ENCODE measurements at regions not wholly inside any gene's neighbourhood (a gene's known extent, or its start where the extent isn't known, plus 50 kb on each side); places are given as distances from the start of the nearest gene placed in this dataset.

GRCh38 chr10:108048898-108049297, 884.4 kb upstream of the SORCS1 start:
- no peak overlapping the region for H3K18ac ChIP-seq (ENCODE audit: insufficient read length, low read depth, low read length)
- no peak overlapping the region for H2BK15ac ChIP-seq (ENCODE audit: low read depth, low read length)
- no peak overlapping the region for H3T11ph ChIP-seq (ENCODE audit: low read length)
- no peaks in the 10 kb centered on the region for H3K27me3 ChIP-seq (ENCODE audit: insufficient read depth, low read length)
- no peaks in the 10 kb centered on the region for H3K79me1 ChIP-seq (ENCODE audit: insufficient read depth, low read depth, low read length, poor library complexity, severe bottlenecking)
- H3K4ac ChIP-seq (ENCODE audit: low read depth, low read length): no peak overlapping the region
- H3K4me1 ChIP-seq (ENCODE audit: insufficient read depth, low read length): no peaks in the 10 kb centered on the region
- H3K36me3 Mint-ChIP-seq (ENCODE audit: insufficient read depth in 1 of 3, low read depth in 3 of 3): peaks cover 3 to 8% (median 5%) of the 10 kb centered on the region in 3 experiments; a peak in 6 of 7 replicates
- H2BK5ac ChIP-seq (ENCODE audit: insufficient read length, low read length): no peak overlapping the region
- no peak overlapping the region for H2BK20ac ChIP-seq (ENCODE audit: low read depth, low read length, poor library complexity, severe bottlenecking)
- no peak overlapping the region for H4K91ac ChIP-seq (ENCODE audit: insufficient read length, low read depth, low read length)
- no peak overlapping the region for H2BK12ac ChIP-seq (ENCODE audit: insufficient read length, low read depth, low read length)
- no peak overlapping the region for H4K5ac ChIP-seq (ENCODE audit: insufficient read length, low read depth, low read length)
- H3K9me3 ChIP-seq (ENCODE audit: control insufficient read depth, low read depth, low read length): no peaks in the 10 kb centered on the region
- H3K23ac ChIP-seq (ENCODE audit: insufficient read length, low read depth, low read length): no peak overlapping the region
- no peaks in the 10 kb centered on the region for H3K27me3 Mint-ChIP-seq (ENCODE audit: low read depth)
- H3K79me2 ChIP-seq (ENCODE audit: insufficient read depth, low read length): no peaks in the 10 kb centered on the region
- no peak overlapping the region for H3K4me2 ChIP-seq (ENCODE audit: insufficient read depth, insufficient read length, low read length)
- H3K4me1 Mint-ChIP-seq: peaks cover 11 to 12% of the 10 kb centered on the region in 2 experiments
- no peak overlapping the region for H3K9ac ChIP-seq (ENCODE audit: extremely low read depth, insufficient read length, low read length)
- WGBS (ENCODE audit: extremely low coverage, insufficient read length, low lambda C conversion rate): no CpG with 5 or more reads among the region's 2 CpGs
- no peaks in the 10 kb centered on the region for H3K23me2 ChIP-seq (ENCODE audit: insufficient read length, low read depth, low read length, poor library complexity, severe bottlenecking)
- H4K8ac ChIP-seq (replicated peaks; ENCODE audit: insufficient read length, low read depth, low read length): no peak overlapping the region
- H3K27ac ChIP-seq (ENCODE audit: insufficient read length, low read depth, low read length): no peak overlapping the region
- no peak overlapping the region for H3K27ac Mint-ChIP-seq
- DNase-seq: no peak
- H3K56ac ChIP-seq (ENCODE audit: insufficient read length, low read depth, low read length): no peak overlapping the region
- H2BK120ac ChIP-seq (ENCODE audit: low read depth, low read length, poor library complexity, severe bottlenecking): no peak overlapping the region
- H3K9me3 Mint-ChIP-seq: peaks cover 3 to 4% of the 10 kb centered on the region in 2 experiments; a peak in 2 of 5 replicates
- H2AFZ ChIP-seq (ENCODE audit: low read length): no peak overlapping the region
- no peak overlapping the region for H3K4me3 Mint-ChIP-seq
- no peaks in the 10 kb centered on the region for H4K20me1 ChIP-seq (ENCODE audit: control insufficient read depth, insufficient read depth, insufficient read length)
- no peak overlapping the region for H2AK5ac ChIP-seq (ENCODE audit: insufficient read length, low read length)
- no peak overlapping the region for H3K14ac ChIP-seq (ENCODE audit: insufficient read depth, low read length)
- TF ChIP-seq CTCF (conservative IDR thresholded peaks at IDR 0.05): no peak

All from H9 (cell line).